ENCODE measurements at regions not wholly inside any gene's neighbourhood (a gene's known extent, or its start where the extent isn't known, plus 50 kb on each side); places are given as distances from the start of the nearest gene placed in this dataset.

GRCh38 chr3:152174876-152175527 is 93.7 kb upstream of the MBNL1 start (continued):
- TF ChIP-seq HDAC2 (IDR thresholded peaks at IDR 0.05; ENCODE audit: borderline replicate concordance in 1 of 2, low read depth in 2 of 2, low read length in 2 of 2): no peak
- TF ChIP-seq SIX5 (IDR thresholded peaks at IDR 0.05; ENCODE audit: low read depth, low read length): no peak
- TF ChIP-seq POLR2A (IDR thresholded peaks at IDR 0.05; ENCODE audit: control extremely low read depth in 1 of 2, low read depth in 2 of 2, low read length in 2 of 2): no peak
